ENCODE measurements at regions not wholly inside any gene's neighbourhood (a gene's known extent, or its start where the extent isn't known, plus 50 kb on each side); places are given as distances from the start of the nearest gene placed in this dataset.
"Not testable (repeated sequence)": the region's sequence is repeated elsewhere in the genome, so short reads cannot be mapped to it uniquely, and the experiment has no call there.

GRCh38 chr16:79892278-79892677 lies 291.7 kb upstream of the MAF start:
- Mint-ChIP-seq H3K27ac (no peak overlapping the region), H3K36me3 (no peaks in the 10 kb centered on the region), H3K27me3 (peaks cover 3% of the 10 kb centered on the region in 2 donors), H3K4me3 (no peak overlapping the region), H3K4me1 (no peaks in the 10 kb centered on the region), H3K9me3 (no peaks in the 10 kb centered on the region)
- CTCF ChIA-PET, result no interaction called here
- POLR2A ChIA-PET, result no interaction called here
- Histone ChIP-seq H3K36me3 (ENCODE audit: insufficient read depth, low read length) (no peaks in the 10 kb centered on the region), H3K4me3 (ENCODE audit: low read length) (no peak overlapping the region), H3K27ac (ENCODE audit: low read depth, low read length) (no peak overlapping the region), H3K9me3 (ENCODE audit: low read length) (no peaks in the 10 kb centered on the region), H3K27me3 (ENCODE audit: insufficient read depth, low read length, poor library complexity, severe bottlenecking) (no peaks in the 10 kb centered on the region), H3K4me1 (ENCODE audit: insufficient read depth, low read length) (no peaks in the 10 kb centered on the region)
- DNase-seq, result no peak

- no peaks in the 10 kb centered on the region for H3K36me3 ChIP-seq (ENCODE audit: insufficient read depth, low read length)
- no peak overlapping the region for H3K4me3 ChIP-seq (ENCODE audit: low read length)
- Mint-ChIP-seq H3K27me3 (peaks cover 3% of the 10 kb centered on the region in 2 donors), H3K27ac (no peak overlapping the region), H3K4me3 (no peak overlapping the region), H3K4me1 (no peaks in the 10 kb centered on the region), H3K9me3 (no peaks in the 10 kb centered on the region), H3K36me3 (no peaks in the 10 kb centered on the region)
- no peak for DNase-seq
- no peaks in the 10 kb centered on the region for H3K27me3 ChIP-seq (ENCODE audit: insufficient read depth, low read length, poor library complexity, severe bottlenecking)
- POLR2A ChIA-PET, result no interaction called here
- no peaks in the 10 kb centered on the region for H3K4me1 ChIP-seq (ENCODE audit: insufficient read depth, low read length)
- H3K9me3 ChIP-seq (ENCODE audit: low read length), result no peaks in the 10 kb centered on the region
- no peak overlapping the region for H3K27ac ChIP-seq (ENCODE audit: low read depth, low read length)
- CTCF ChIA-PET, result no interaction called here
Measured at GRCh38 chr16:79891458-79891857, 290.9 kb upstream of the MAF start.

- H3K9me3 ChIP-seq (ENCODE audit: low read length), result no peaks in the 10 kb centered on the region
- Mint-ChIP-seq H3K4me3 (no peak overlapping the region), H3K27ac (no peak overlapping the region), H3K36me3 (no peaks in the 10 kb centered on the region), H3K9me3 (no peaks in the 10 kb centered on the region), H3K4me1 (no peaks in the 10 kb centered on the region), H3K27me3 (peaks cover 3% of the 10 kb centered on the region in 2 donors)
- DNase-seq, result no peak
- H3K27me3 ChIP-seq (ENCODE audit: insufficient read depth, low read length, poor library complexity, severe bottlenecking), result no peaks in the 10 kb centered on the region
- POLR2A ChIA-PET, result no interaction called here
- no peaks in the 10 kb centered on the region for H3K36me3 ChIP-seq (ENCODE audit: insufficient read depth, low read length)
- H3K4me3 ChIP-seq (ENCODE audit: low read length), result no peak overlapping the region
- CTCF ChIA-PET, result no interaction called here
- H3K4me1 ChIP-seq (ENCODE audit: insufficient read depth, low read length), result no peaks in the 10 kb centered on the region
- no peak overlapping the region for H3K27ac ChIP-seq (ENCODE audit: low read depth, low read length)
Measured at GRCh38 chr16:79887541-79888540, 287.3 kb upstream of the MAF start.

GRCh38 chr16:79885320-79885719 lies 284.8 kb upstream of the MAF start:
- no peak overlapping the region for H3K27ac ChIP-seq (ENCODE audit: low read depth, low read length)
- H3K4me3 Mint-ChIP-seq, result no peak overlapping the region
- H3K9me3 Mint-ChIP-seq, result no peaks in the 10 kb centered on the region
- H3K27ac Mint-ChIP-seq, result no peak overlapping the region
- H3K4me1 ChIP-seq (ENCODE audit: insufficient read depth, low read length), result no peaks in the 10 kb centered on the region
- ChIA-PET POLR2A (no interaction called here), CTCF (no interaction called here)
- peaks cover 3% of the 10 kb centered on the region in 2 donors for H3K27me3 Mint-ChIP-seq
- no peaks in the 10 kb centered on the region for H3K9me3 ChIP-seq (ENCODE audit: low read length)
- H3K4me3 ChIP-seq (ENCODE audit: low read length), result no peak overlapping the region
- no peak for DNase-seq
- no peaks in the 10 kb centered on the region for H3K36me3 Mint-ChIP-seq
- H3K36me3 ChIP-seq (ENCODE audit: insufficient read depth, low read length), result no peaks in the 10 kb centered on the region
- no peaks in the 10 kb centered on the region for H3K27me3 ChIP-seq (ENCODE audit: insufficient read depth, low read length, poor library complexity, severe bottlenecking)
- no peaks in the 10 kb centered on the region for H3K4me1 Mint-ChIP-seq

- no peaks in the 10 kb centered on the region for H3K4me1 Mint-ChIP-seq
- H3K27ac ChIP-seq (ENCODE audit: low read depth, low read length), result no peak overlapping the region
- no peaks in the 10 kb centered on the region for H3K4me1 ChIP-seq (ENCODE audit: insufficient read depth, low read length)
- H3K27me3 Mint-ChIP-seq, result peaks cover 3 to 8% of the 10 kb centered on the region in 2 donors
- POLR2A ChIA-PET, result no interaction called here
- H3K36me3 Mint-ChIP-seq, result no peaks in the 10 kb centered on the region
- no peak overlapping the region for H3K27ac Mint-ChIP-seq
- CTCF ChIA-PET, result no interaction called here
- no peaks in the 10 kb centered on the region for H3K9me3 ChIP-seq (ENCODE audit: low read length)
- no peak overlapping the region for H3K4me3 Mint-ChIP-seq
- no peak for DNase-seq
- no peaks in the 10 kb centered on the region for H3K9me3 Mint-ChIP-seq
- H3K27me3 ChIP-seq (ENCODE audit: insufficient read depth, low read length, poor library complexity, severe bottlenecking), result no peaks in the 10 kb centered on the region
- H3K36me3 ChIP-seq (ENCODE audit: insufficient read depth, low read length), result no peaks in the 10 kb centered on the region
- no peak overlapping the region for H3K4me3 ChIP-seq (ENCODE audit: low read length)
Measured at GRCh38 chr16:79883494-79883893, 283.0 kb upstream of the MAF start.

GRCh38 chr16:79882340-79883005 lies 281.9 kb upstream of the MAF start:
- H3K4me1 Mint-ChIP-seq, result no peaks in the 10 kb centered on the region
- H3K9me3 Mint-ChIP-seq, result no peaks in the 10 kb centered on the region
- H3K27ac ChIP-seq (ENCODE audit: low read depth, low read length), result no peak overlapping the region
- no peak overlapping the region for H3K4me3 ChIP-seq (ENCODE audit: low read length)
- peaks cover 6 to 15% of the 10 kb centered on the region in 2 donors for H3K27me3 Mint-ChIP-seq
- no peak for DNase-seq
- H3K27ac Mint-ChIP-seq, result no peak overlapping the region
- H3K4me1 ChIP-seq (ENCODE audit: insufficient read depth, low read length), result no peaks in the 10 kb centered on the region
- POLR2A ChIA-PET, result no interaction called here
- H3K27me3 ChIP-seq (ENCODE audit: insufficient read depth, low read length, poor library complexity, severe bottlenecking), result no peaks in the 10 kb centered on the region
- H3K9me3 ChIP-seq (ENCODE audit: low read length), result no peaks in the 10 kb centered on the region
- no peaks in the 10 kb centered on the region for H3K36me3 Mint-ChIP-seq
- no peak overlapping the region for H3K4me3 Mint-ChIP-seq
- no peaks in the 10 kb centered on the region for H3K36me3 ChIP-seq (ENCODE audit: insufficient read depth, low read length)
- CTCF ChIA-PET, result no interaction called here

GRCh38 chr16:79881107-79881506 lies 280.6 kb upstream of the MAF start:
- H3K27ac ChIP-seq (ENCODE audit: low read depth, low read length); POLR2A ChIA-PET; H3K36me3 Mint-ChIP-seq; H3K4me1 Mint-ChIP-seq; H3K9me3 ChIP-seq (ENCODE audit: low read length); DNase-seq; H3K27me3 ChIP-seq (ENCODE audit: insufficient read depth, low read length, poor library complexity, severe bottlenecking); H3K36me3 ChIP-seq (ENCODE audit: insufficient read depth, low read length); H3K27ac Mint-ChIP-seq; H3K4me3 Mint-ChIP-seq; H3K9me3 Mint-ChIP-seq; H3K4me3 ChIP-seq (ENCODE audit: low read length); CTCF ChIA-PET; H3K4me1 ChIP-seq (ENCODE audit: insufficient read depth, low read length): not testable (repeated sequence)
- H3K27me3 Mint-ChIP-seq, result peaks cover 5 to 15% of the 10 kb centered on the region in 2 donors

GRCh38 chr16:79876332-79876730 lies 275.8 kb upstream of the MAF start:
- peaks cover 7 to 20% of the 10 kb centered on the region in 2 donors for H3K27me3 Mint-ChIP-seq
- Histone ChIP-seq H3K27me3 (ENCODE audit: insufficient read depth, low read length, poor library complexity, severe bottlenecking) (no peaks in the 10 kb centered on the region), H3K9me3 (ENCODE audit: low read length) (no peaks in the 10 kb centered on the region), H3K4me3 (ENCODE audit: low read length) (no peak overlapping the region), H3K4me1 (ENCODE audit: insufficient read depth, low read length) (no peaks in the 10 kb centered on the region), H3K36me3 (ENCODE audit: insufficient read depth, low read length) (no peaks in the 10 kb centered on the region), H3K27ac (ENCODE audit: low read depth, low read length) (no peak overlapping the region)
- H3K27ac Mint-ChIP-seq, result no peak overlapping the region
- DNase-seq, result no peak
- no peaks in the 10 kb centered on the region for H3K36me3 Mint-ChIP-seq
- ChIA-PET POLR2A (no interaction called here), CTCF (no interaction called here)
- no peaks in the 10 kb centered on the region for H3K4me1 Mint-ChIP-seq
- no peak overlapping the region for H3K4me3 Mint-ChIP-seq
- peaks cover 0 to 2% (median 0%) of the 10 kb centered on the region in 5 donors for H3K9me3 Mint-ChIP-seq

Data from CD8-positive, alpha-beta memory T cell (primary cell).